HepG2 (cell line): ENCODE measurements at regions not wholly inside any gene's neighbourhood (a gene's known extent, or its start where the extent isn't known, plus 50 kb on each side); places are given as distances from the start of the nearest gene placed in this dataset.

Source experiments
- ATAC-seq: fragments of 200-7000 bp; cut with Tn5 transposase; 3 replicates; pipeline ENCODE4 v1.9.1; 2020; ENCODE audit warnings: mild to moderate bottlenecking, moderate library complexity
- BruUV-seq: library from RNA; stranded (reverse); fragments of 400-500 nt; replicated peaks from 2 replicates; lab custom pipeline; 2021; lab: Mats Ljungman, UMichigan
- CTCF ChIA-PET: fragments of 300-600 bp; formaldehyde crosslinking; extraction: SDS; loops from one replicate; lab custom pipeline; 2021; ENCODE audit warnings: low total read pairs, inconsistent platforms, low intra/inter-chr PET ratio; lab: Yijun Ruan, JAX
- POLR2A ChIA-PET: fragments of 350-600 bp; sonication (Branson Sonifier 250); formaldehyde crosslinking; loops from one replicate; lab custom pipeline; 2020; ENCODE audit warnings: antibody characterized with exemption, inconsistent platforms; lab: Yijun Ruan, JAX
- DNase-seq: peaks from one replicate; pipeline ENCODE4 v3.0.0-alpha.2; 2015; ENCODE audit warnings: low spot score
- FAIRE-seq: peaks from 3 replicates; lab custom pipeline; 2011; peaks lifted over from hg19 to GRCh38; lab: Jason Lieb, UNC
- H2AFZ ChIP-seq: one replicate; pipeline ENCODE4 v1.6.1; 2011; ENCODE audit warnings: low read length, inconsistent platforms
- H3K27ac ChIP-seq: fragments of 300-600 bp; 3 replicates; pipeline ENCODE4 v1.8.0; 2011; ENCODE audit warnings: mixed run types, mild to moderate bottlenecking, mixed read lengths, low read length, inconsistent platforms; ENCODE audit not compliant: insufficient read depth; ENCODE audit errors: extremely low read length
- H3K27me3 ChIP-seq, 2 experiments: fragments of 200-600 bp in 1 of 2; 2 replicates in 1 of 2; 3 replicates in 1 of 2; pipeline versions ENCODE4 v1.6.0 to v1.8.0; 2011; ENCODE audit warnings: low read length in 2 of 2, mild to moderate bottlenecking in 2 of 2, moderate library complexity in 2 of 2, inconsistent platforms in 1 of 2; ENCODE audit not compliant: insufficient read depth in 2 of 2, control insufficient read depth in 1 of 2
- H3K36me3 ChIP-seq, 2 experiments: fragments of 200-600 bp in 1 of 2; replicated peaks in 1 of 2; 2 replicates in 1 of 2; 3 replicates in 1 of 2; pipeline versions ENCODE4 v1.5.1 to v1.8.0; 2011; ENCODE audit warnings: low read length in 2 of 2, inconsistent platforms in 1 of 2; ENCODE audit not compliant: insufficient read depth in 2 of 2, control insufficient read depth in 1 of 2
- H3K4me1 ChIP-seq: 2 replicates; pipeline ENCODE4 v1.5.1; 2012; ENCODE audit warnings: low read length, inconsistent platforms; ENCODE audit not compliant: insufficient read depth
- H3K4me2 ChIP-seq: 2 replicates; pipeline ENCODE4 v1.6.0; 2011; ENCODE audit warnings: low read depth, low read length, inconsistent platforms
- H3K4me3 ChIP-seq, 3 experiments: fragments of 200-600 bp in 1 of 3; sonication (generic), shearing (Covaris generic) in 1 of 3; replicated peaks in 1 of 3; 2 replicates each; pipeline ENCODE4 v1.5.1; 2011 to 2016; ENCODE audit warnings: low read length in 3 of 3, inconsistent platforms in 2 of 3, low read depth in 2 of 3, mild to moderate bottlenecking in 2 of 3, control low read depth in 1 of 3, mixed read lengths in 1 of 3; ENCODE audit not compliant: insufficient read depth in 1 of 3
- H3K79me2 ChIP-seq: one replicate; pipeline ENCODE4 v1.6.1; 2011; ENCODE audit warnings: low read length, inconsistent platforms; ENCODE audit not compliant: insufficient read depth
- H3K9ac ChIP-seq: 2 replicates; pipeline ENCODE4 v1.6.0; 2011; ENCODE audit warnings: mild to moderate bottlenecking, low read depth, low read length, inconsistent platforms; ENCODE audit not compliant: insufficient read depth
- H3K9me3 ChIP-seq: 2 replicates; pipeline ENCODE4 v1.5.1; 2012; ENCODE audit warnings: mild to moderate bottlenecking, low read length
- H4K20me1 ChIP-seq: 2 replicates; pipeline ENCODE4 v1.6.0; 2011; ENCODE audit warnings: inconsistent platforms, mild to moderate bottlenecking, low read length, moderate library complexity; ENCODE audit not compliant: insufficient read depth
- GZF1 ChIP-seq: sonication (generic); formaldehyde crosslinking; IDR thresholded peaks from 2 replicates; pipeline ENCODE4 v1.5.1; 2020; ENCODE audit warnings: mild to moderate bottlenecking, missing genetic modification reagents
- KLF11 ChIP-seq: IDR thresholded peaks from 2 replicates; pipeline ENCODE4 v1.6.1; 2016; ENCODE audit warnings: missing compliant biosample characterization
- LCORL ChIP-seq, 2 experiments: fragments of 450-650 bp in 1 of 2; sonication (generic) in 1 of 2; formaldehyde crosslinking in 1 of 2; IDR thresholded peaks; 2 replicates each; pipeline versions ENCODE4 v1.5.0 to v1.6.1; 2017 to 2020; ENCODE audit warnings: antibody characterized with exemption in 1 of 2, missing genetic modification reagents in 1 of 2
- NKX3-1 ChIP-seq: sonication (generic); formaldehyde crosslinking; IDR thresholded peaks from 2 replicates; pipeline ENCODE4 v1.5.0; 2020; ENCODE audit warnings: missing genetic modification reagents
- NR0B2 ChIP-seq: sonication (generic); formaldehyde crosslinking; IDR thresholded peaks from 2 replicates; pipeline ENCODE4 v1.4.0; 2020; ENCODE audit warnings: mild to moderate bottlenecking, missing genetic modification reagents
- TP53 ChIP-seq: sonication (generic); formaldehyde crosslinking; conservative IDR thresholded peaks from 2 replicates; pipeline ENCODE4 v1.4.0; 2020; ENCODE audit warnings: missing genetic modification reagents
- ZFP82 ChIP-seq: sonication (generic); formaldehyde crosslinking; IDR thresholded peaks from 2 replicates; pipeline ENCODE4 v1.5.1; 2020; ENCODE audit warnings: mild to moderate bottlenecking, missing genetic modification reagents, borderline replicate concordance
- ZHX2 ChIP-seq, 2 experiments: sonication (generic) in 1 of 2; formaldehyde crosslinking in 1 of 2; IDR thresholded peaks; 2 replicates each; pipeline versions ENCODE4 v1.6.1 to v1.9.0; 2014 to 2022; ENCODE audit warnings: antibody characterized with exemption in 1 of 2, borderline replicate concordance in 1 of 2, inconsistent platforms in 1 of 2, low read depth in 1 of 2, missing genetic modification reagents in 1 of 2
- ZNF124 ChIP-seq: sonication (generic); formaldehyde crosslinking; IDR thresholded peaks from 2 replicates; pipeline ENCODE4 v1.4.0; 2020; ENCODE audit warnings: missing genetic modification reagents
- ZNF382 ChIP-seq: sonication (generic); formaldehyde crosslinking; IDR thresholded peaks from 2 replicates; pipeline ENCODE4 v1.5.0; 2020; ENCODE audit warnings: missing genetic modification reagents, mild to moderate bottlenecking, borderline replicate concordance
- ZNF616 ChIP-seq: sonication (generic); formaldehyde crosslinking; IDR thresholded peaks from 2 replicates; pipeline ENCODE4 v1.5.0; 2020; ENCODE audit warnings: low read depth, mild to moderate bottlenecking, missing genetic modification reagents
- ZNF737 ChIP-seq: sonication (generic); formaldehyde crosslinking; IDR thresholded peaks from 2 replicates; pipeline ENCODE4 v1.5.0; 2020; ENCODE audit warnings: missing genetic modification reagents, mild to moderate bottlenecking, borderline replicate concordance
- ZNF790 ChIP-seq: sonication (generic); formaldehyde crosslinking; IDR thresholded peaks from 2 replicates; pipeline ENCODE4 v1.8.0; 2022; ENCODE audit warnings: missing genetic modification reagents, mild to moderate bottlenecking, borderline replicate concordance
- WGBS: methylation state at CpG from one replicate; pipeline ENCODE4 v1.1.6; 2017; ENCODE audit warnings: low lambda C conversion rate; 5-methylcytosine and 5-hydroxymethylcytosine counted together
- in situ Hi-C: cut with HindIII; loops from 2 replicates; pipeline ENCODE4 v1.10.0; 2017; ENCODE audit warnings: low pct_unique_long_range_greater_than_20kb; ENCODE audit not compliant: extremely low pct_ligation_motif_present
- intact Hi-C: fragments of 100-400 bp; cut with micrococcal nuclease; formaldehyde crosslinking; loops from one replicate; pipeline ENCODE4 v1.10.0; 2022; ENCODE audit not compliant: unreplicated experiment
- TF ChIP-seq, protein P1 (sequence below): sonication (generic); formaldehyde crosslinking; IDR thresholded peaks from 2 replicates; pipeline ENCODE4 v1.4.0; 2020; ENCODE audit warnings: missing genetic modification reagents
- TF ChIP-seq, protein P2 (sequence below): sonication (generic); formaldehyde crosslinking; IDR thresholded peaks from 2 replicates; pipeline ENCODE4 v1.5.0; 2020; ENCODE audit warnings: missing genetic modification reagents, mild to moderate bottlenecking, borderline replicate concordance

DNA sequence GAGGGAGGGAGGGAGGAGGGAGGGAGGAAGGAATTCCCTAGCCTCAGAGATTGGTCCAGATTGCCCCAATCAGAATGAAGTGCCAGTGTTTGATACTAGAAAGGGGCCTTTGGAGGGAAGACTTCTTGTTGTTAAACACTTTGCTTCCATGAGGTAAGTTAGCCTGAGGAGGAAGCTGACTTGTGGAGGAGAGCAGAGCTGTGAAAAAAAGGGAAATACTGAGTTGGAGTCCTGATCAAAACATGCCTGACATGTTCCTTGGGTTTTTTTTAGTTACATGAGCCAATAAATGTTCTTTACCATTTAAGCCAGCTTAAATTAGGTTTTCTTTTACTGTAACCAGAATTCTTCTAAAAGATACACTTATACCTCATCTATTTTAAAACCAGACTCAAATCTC, 57.6 kb downstream of the GSX2 start (continued):
- no peak for TF ChIP-seq NR0B2 (CRISPR knock-in tag)
- TF ChIP-seq KLF11 (CRISPR knock-in tag): no peak
- TF ChIP-seq ZNF790 (CRISPR knock-in tag): no peak
- TF ChIP-seq, protein P1, sequence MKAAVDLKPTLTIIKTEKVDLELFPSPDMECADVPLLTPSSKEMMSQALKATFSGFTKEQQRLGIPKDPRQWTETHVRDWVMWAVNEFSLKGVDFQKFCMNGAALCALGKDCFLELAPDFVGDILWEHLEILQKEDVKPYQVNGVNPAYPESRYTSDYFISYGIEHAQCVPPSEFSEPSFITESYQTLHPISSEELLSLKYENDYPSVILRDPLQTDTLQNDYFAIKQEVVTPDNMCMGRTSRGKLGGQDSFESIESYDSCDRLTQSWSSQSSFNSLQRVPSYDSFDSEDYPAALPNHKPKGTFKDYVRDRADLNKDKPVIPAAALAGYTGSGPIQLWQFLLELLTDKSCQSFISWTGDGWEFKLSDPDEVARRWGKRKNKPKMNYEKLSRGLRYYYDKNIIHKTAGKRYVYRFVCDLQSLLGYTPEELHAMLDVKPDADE (CRISPR knock-in tag): no peak
- no peak for TF ChIP-seq ZNF737 (CRISPR knock-in tag)
- TF ChIP-seq LCORL (IDR thresholded peaks at IDR 0.05): no peak
- no peak for TF ChIP-seq LCORL (CRISPR knock-in tag; IDR thresholded peaks at IDR 0.05)
- no peak for TF ChIP-seq TP53 (CRISPR knock-in tag)
- no peak for TF ChIP-seq ZFP82 (CRISPR knock-in tag)
- TF ChIP-seq GZF1 (CRISPR knock-in tag): no peak

DNA sequence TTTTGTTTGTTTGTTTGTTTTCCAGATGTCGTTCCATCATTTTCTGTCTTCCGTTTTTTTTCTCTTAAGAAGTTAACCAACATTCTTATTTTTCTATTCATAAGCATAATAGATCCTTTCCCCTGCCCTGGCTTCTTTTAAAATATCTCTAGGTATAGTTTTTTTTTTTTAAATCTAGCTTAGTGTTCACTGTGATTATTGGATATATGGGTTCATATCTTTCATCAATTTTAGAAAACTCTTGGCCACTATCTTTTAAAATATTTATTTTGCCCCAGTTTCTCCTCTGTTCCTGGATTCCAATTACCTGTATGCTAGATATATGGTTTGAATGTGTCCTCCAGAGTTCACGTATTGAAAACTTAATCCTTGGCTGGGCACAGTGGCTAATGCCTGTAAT, 59.6 kb downstream of the GSX2 start:
- Histone ChIP-seq H3K36me3 (no peaks in the 10 kb centered on the region), H3K9me3 (no peaks in the 10 kb centered on the region), H3K27ac (no peak overlapping the region), H3K4me2 (no peak overlapping the region), H3K27me3 (no peaks in the 10 kb centered on the region; a peak in 1 of 5 replicates), H3K9ac (no peak overlapping the region), H3K79me2 (no peaks in the 10 kb centered on the region), H3K4me1 (no peaks in the 10 kb centered on the region), H2AFZ (no peak overlapping the region), H3K4me3 (no peak overlapping the region), H4K20me1 (no peaks in the 10 kb centered on the region)
- intact Hi-C loops (no loop called here), in situ Hi-C loops (no loop called here)
- BruUV-seq: no TSS peak
- CTCF ChIA-PET: no interaction called here
- WGBS: 17% methylated on average over 3 of the region's 3 CpGs
- DNase-seq: no peak
- no peak for ATAC-seq
- FAIRE-seq: no peak
- POLR2A ChIA-PET: no interaction called here
- TF ChIP-seq ZHX2 (IDR thresholded peaks at IDR 0.05; ENCODE audit: low read depth): no peak
- TF ChIP-seq ZHX2 (CRISPR knock-in tag; IDR thresholded peaks at IDR 0.05; ENCODE audit: borderline replicate concordance): no peak
- TF ChIP-seq ZNF124 (CRISPR knock-in tag): no peak
- no peak for TF ChIP-seq ZNF382 (CRISPR knock-in tag)
- no peak for TF ChIP-seq ZNF616 (CRISPR knock-in tag)
- TF ChIP-seq, protein P2, sequence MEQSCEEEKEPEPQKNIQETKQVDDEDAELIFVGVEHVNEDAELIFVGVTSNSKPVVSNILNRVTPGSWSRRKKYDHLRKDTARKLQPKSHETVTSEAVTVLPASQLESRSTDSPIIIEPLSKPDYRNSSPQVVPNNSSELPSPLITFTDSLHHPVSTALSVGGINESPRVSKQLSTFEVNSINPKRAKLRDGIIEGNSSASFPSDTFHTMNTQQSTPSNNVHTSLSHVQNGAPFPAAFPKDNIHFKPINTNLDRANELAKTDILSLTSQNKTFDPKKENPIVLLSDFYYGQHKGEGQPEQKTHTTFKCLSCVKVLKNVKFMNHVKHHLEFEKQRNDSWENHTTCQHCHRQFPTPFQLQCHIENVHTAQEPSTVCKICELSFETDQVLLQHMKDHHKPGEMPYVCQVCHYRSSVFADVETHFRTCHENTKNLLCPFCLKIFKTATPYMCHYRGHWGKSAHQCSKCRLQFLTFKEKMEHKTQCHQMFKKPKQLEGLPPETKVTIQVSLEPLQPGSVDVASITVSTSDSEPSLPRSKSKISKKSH (CRISPR knock-in tag): no peak
- TF ChIP-seq NKX3-1: no peak
